ENCODE measurements at regions not wholly inside any gene's neighbourhood (a gene's known extent, or its start where the extent isn't known, plus 50 kb on each side); places are given as distances from the start of the nearest gene placed in this dataset.

- no peak for DNase-seq
Observed at GRCh38 chr6:169079650-169080049, 174.0 kb downstream of the THBS2 start.

- no peak for DNase-seq
Observed at GRCh38 chr6:169078399-169079145, 175.1 kb downstream of the THBS2 start.

- no peak for DNase-seq
Observed at GRCh38 chr6:169075915-169076654, 177.6 kb downstream of the THBS2 start.

GRCh38 chr6:169075211-169075914, 178.3 kb downstream of the THBS2 start:
- no peak for DNase-seq

- no peak for DNase-seq
Observed at GRCh38 chr6:169074526-169074925, 179.1 kb downstream of the THBS2 start.

- DNase-seq = peak; percentile 100
Observed at GRCh38 chr6:169073311-169073710, 180.3 kb downstream of the THBS2 start.

- DNase-seq = no peak
Observed at GRCh38 chr6:169072127-169073042, 181.3 kb downstream of the THBS2 start.

- DNase-seq = no peak
Observed at GRCh38 chr6:169071394-169071793, 182.3 kb downstream of the THBS2 start.

GRCh38 chr6:169070506-169071176, 183.0 kb downstream of the THBS2 start:
- peak; percentile 99 for DNase-seq

GRCh38 chr6:169069356-169069755, 184.3 kb downstream of the THBS2 start:
- no peak for DNase-seq

GRCh38 chr6:169064194-169064593, 189.5 kb downstream of the THBS2 start:
- no peak for DNase-seq

- DNase-seq = no peak
Observed at GRCh38 chr6:169062272-169062671, 191.4 kb downstream of the THBS2 start.

- DNase-seq = no peak
Observed at GRCh38 chr6:169058634-169059033, 195.0 kb downstream of the THBS2 start.

GRCh38 chr6:169052462-169052861, 201.2 kb downstream of the THBS2 start:
- no peak for DNase-seq

GRCh38 chr6:169051371-169051770, 202.3 kb downstream of the THBS2 start:
- DNase-seq = no peak

- no peak for DNase-seq
Observed at GRCh38 chr6:169048865-169049205, 204.8 kb downstream of the THBS2 start.

GRCh38 chr6:169048185-169048864, 205.3 kb downstream of the THBS2 start:
- DNase-seq = no peak

GRCh38 chr6:169047345-169047744, 206.3 kb downstream of the THBS2 start:
- DNase-seq = no peak

- no peak for DNase-seq
Observed at GRCh38 chr6:169046483-169047192, 207.0 kb downstream of the THBS2 start.

- no peak for DNase-seq
Observed at GRCh38 chr6:169046021-169046420, 207.6 kb downstream of the THBS2 start.

GRCh38 chr6:169045486-169045885, 208.2 kb downstream of the THBS2 start:
- no peak for DNase-seq
